DOHH2 (cell line): ENCODE measurements at regions not wholly inside any gene's neighbourhood (a gene's known extent, or its start where the extent isn't known, plus 50 kb on each side); places are given as distances from the start of the nearest gene placed in this dataset.
"Not testable (repeated sequence)": the region's sequence is repeated elsewhere in the genome, so short reads cannot be mapped to it uniquely, and the experiment has no call there.

Experiments
- H3F3A ChIP-seq: fragments of 200-600 bp; sonication (generic), shearing (Covaris generic); 2 replicates; pipeline ENCODE4 v1.6.0; 2016; ENCODE audit warnings: antibody characterized with exemption, mild to moderate bottlenecking; ENCODE audit not compliant: control insufficient read depth, insufficient read depth
- H3K27ac ChIP-seq: fragments of 200-600 bp; sonication (generic); 2 replicates; pipeline ENCODE4 v1.5.1; 2014; ENCODE audit warnings: low read depth, mild to moderate bottlenecking, low read length, moderate library complexity
- H3K27me3 ChIP-seq: fragments of 200-600 bp; sonication (generic); 2 replicates; pipeline ENCODE4 v1.6.1; 2014; ENCODE audit warnings: mild to moderate bottlenecking, low read length, mixed read lengths; ENCODE audit not compliant: control insufficient read depth
- H3K36me3 ChIP-seq: fragments of 200-600 bp; sonication (generic); 2 replicates; pipeline ENCODE4 v1.6.1; 2014; ENCODE audit warnings: mild to moderate bottlenecking, low read length, moderate library complexity, mixed read lengths; ENCODE audit not compliant: control insufficient read depth
- H3K4me1 ChIP-seq: fragments of 200-600 bp; sonication (generic); 2 replicates; pipeline ENCODE4 v1.6.1; 2014; ENCODE audit warnings: mild to moderate bottlenecking, low read length, mixed read lengths; ENCODE audit not compliant: control insufficient read depth
- H3K4me2 ChIP-seq: fragments of 200-600 bp; sonication (generic); 2 replicates; pipeline ENCODE4 v1.6.0; 2014; ENCODE audit warnings: mild to moderate bottlenecking, low read length, moderate library complexity
- H3K4me3 ChIP-seq: fragments of 200-600 bp; sonication (generic); 2 replicates; pipeline ENCODE4 v1.5.1; 2014; ENCODE audit warnings: mild to moderate bottlenecking, low read length, mixed read lengths
- H3K79me2 ChIP-seq: fragments of 200-600 bp; sonication (generic); 2 replicates; pipeline ENCODE4 v1.6.1; 2014; ENCODE audit warnings: mild to moderate bottlenecking, low read length, mixed read lengths; ENCODE audit not compliant: control insufficient read depth
- H3K9me2 ChIP-seq: fragments of 200-600 bp; sonication (generic); replicated peaks from 2 replicates; pipeline ENCODE4 v1.6.1; 2014; ENCODE audit warnings: mild to moderate bottlenecking, low read length, mixed read lengths; ENCODE audit not compliant: control insufficient read depth
- H3K9me3 ChIP-seq: fragments of 200-600 bp; sonication (generic); 2 replicates; pipeline ENCODE4 v1.6.1; 2014; ENCODE audit warnings: antibody characterized with exemption, low read length, mixed read lengths; ENCODE audit not compliant: control insufficient read depth, insufficient read depth
- H4K20me1 ChIP-seq: fragments of 200-600 bp; sonication (generic); 2 replicates; pipeline ENCODE4 v1.6.0; 2014; ENCODE audit warnings: low read depth, mild to moderate bottlenecking, antibody characterized with exemption, low read length, moderate library complexity; ENCODE audit not compliant: control insufficient read depth, insufficient read depth
- EZH2phosphoT487 ChIP-seq: fragments of 200-600 bp; sonication (generic); IDR thresholded peaks from 2 replicates; pipeline ENCODE4 v1.6.1; 2017; ENCODE audit warnings: borderline replicate concordance, mild to moderate bottlenecking, antibody characterized with exemption, low read length, moderate library complexity, mixed read lengths
- TF ChIP-seq, protein P1 (sequence below): fragments of 200-600 bp; sonication (generic); IDR thresholded peaks from one replicate; pipeline ENCODE4 v1.5.1; 2014; ENCODE audit warnings: antibody characterized with exemption, mild to moderate bottlenecking, low read depth, low read length; ENCODE audit not compliant: poor library complexity, severe bottlenecking

GRCh38 chr5:158590746-158591300, 508.9 kb downstream of the EBF1 start:
- no peaks in the 10 kb centered on the region for H3F3A ChIP-seq
- H3K36me3 ChIP-seq = no peaks in the 10 kb centered on the region
- no peak overlapping the region for H3K27ac ChIP-seq
- no peaks in the 10 kb centered on the region for H3K9me3 ChIP-seq
- no peaks in the 10 kb centered on the region for H3K79me2 ChIP-seq
- peaks cover 5% of the 10 kb centered on the region for H3K4me1 ChIP-seq
- no peaks in the 10 kb centered on the region for H3K9me2 ChIP-seq
- H3K27me3 ChIP-seq = no peaks in the 10 kb centered on the region
- no peak overlapping the region for H3K4me2 ChIP-seq
- no peak for TF ChIP-seq EZH2phosphoT487
- TF ChIP-seq, protein P1, sequence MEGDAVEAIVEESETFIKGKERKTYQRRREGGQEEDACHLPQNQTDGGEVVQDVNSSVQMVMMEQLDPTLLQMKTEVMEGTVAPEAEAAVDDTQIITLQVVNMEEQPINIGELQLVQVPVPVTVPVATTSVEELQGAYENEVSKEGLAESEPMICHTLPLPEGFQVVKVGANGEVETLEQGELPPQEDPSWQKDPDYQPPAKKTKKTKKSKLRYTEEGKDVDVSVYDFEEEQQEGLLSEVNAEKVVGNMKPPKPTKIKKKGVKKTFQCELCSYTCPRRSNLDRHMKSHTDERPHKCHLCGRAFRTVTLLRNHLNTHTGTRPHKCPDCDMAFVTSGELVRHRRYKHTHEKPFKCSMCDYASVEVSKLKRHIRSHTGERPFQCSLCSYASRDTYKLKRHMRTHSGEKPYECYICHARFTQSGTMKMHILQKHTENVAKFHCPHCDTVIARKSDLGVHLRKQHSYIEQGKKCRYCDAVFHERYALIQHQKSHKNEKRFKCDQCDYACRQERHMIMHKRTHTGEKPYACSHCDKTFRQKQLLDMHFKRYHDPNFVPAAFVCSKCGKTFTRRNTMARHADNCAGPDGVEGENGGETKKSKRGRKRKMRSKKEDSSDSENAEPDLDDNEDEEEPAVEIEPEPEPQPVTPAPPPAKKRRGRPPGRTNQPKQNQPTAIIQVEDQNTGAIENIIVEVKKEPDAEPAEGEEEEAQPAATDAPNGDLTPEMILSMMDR = no peak
- no peaks in the 10 kb centered on the region for H4K20me1 ChIP-seq
- H3K4me3 ChIP-seq = no peak overlapping the region

DNA sequence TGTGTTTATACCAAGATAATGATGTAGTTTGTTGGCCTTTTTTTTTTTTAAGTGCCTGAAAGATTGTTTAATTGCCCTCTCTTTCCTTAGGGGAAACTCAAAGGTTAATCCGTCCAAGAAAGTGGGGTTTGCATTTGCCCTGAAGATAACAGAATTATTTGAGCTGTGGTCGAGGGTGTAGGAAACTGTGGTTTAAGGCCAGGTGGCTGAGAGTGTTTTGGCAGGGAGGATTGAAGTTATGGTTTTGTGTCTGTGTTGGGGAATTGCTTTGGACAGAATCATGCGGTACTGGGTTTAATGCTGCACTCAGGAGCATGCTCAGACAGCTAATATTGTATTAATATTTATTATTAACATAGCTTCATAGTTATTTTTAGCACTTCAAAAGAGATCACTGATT, 509.8 kb downstream of the EBF1 start:
- Histone ChIP-seq H3K9me3 (no peaks in the 10 kb centered on the region), H4K20me1 (no peaks in the 10 kb centered on the region), H3K4me1 (peaks cover 5% of the 10 kb centered on the region), H3K4me3 (no peak overlapping the region), H3K9me2 (no peaks in the 10 kb centered on the region), H3F3A (no peaks in the 10 kb centered on the region), H3K4me2 (no peak overlapping the region), H3K79me2 (no peaks in the 10 kb centered on the region), H3K36me3 (no peaks in the 10 kb centered on the region), H3K27ac (no peak overlapping the region), H3K27me3 (no peaks in the 10 kb centered on the region)
- TF ChIP-seq, protein P1 = no peak
- TF ChIP-seq EZH2phosphoT487 = no peak

- Histone ChIP-seq H3K9me2 (no peaks in the 10 kb centered on the region), H3K36me3 (no peaks in the 10 kb centered on the region), H3K79me2 (no peaks in the 10 kb centered on the region), H3K4me1 (peaks cover 5% of the 10 kb centered on the region), H3K4me3 (no peak overlapping the region), H3K9me3 (no peaks in the 10 kb centered on the region), H4K20me1 (no peaks in the 10 kb centered on the region), H3F3A (no peaks in the 10 kb centered on the region), H3K27ac (no peak overlapping the region), H3K27me3 (no peaks in the 10 kb centered on the region), H3K4me2 (no peak overlapping the region)
- TF ChIP-seq, protein P1 = no peak
- TF ChIP-seq EZH2phosphoT487 = no peak
Observed at GRCh38 chr5:158588617-158589016, 511.1 kb downstream of the EBF1 start.

- no peaks in the 10 kb centered on the region for H3K36me3 ChIP-seq
- no peaks in the 10 kb centered on the region for H3K79me2 ChIP-seq
- no peaks in the 10 kb centered on the region for H3K9me3 ChIP-seq
- no peaks in the 10 kb centered on the region for H3K9me2 ChIP-seq
- H3K4me2 ChIP-seq = no peak overlapping the region
- H3F3A ChIP-seq = no peaks in the 10 kb centered on the region
- H4K20me1 ChIP-seq = no peaks in the 10 kb centered on the region
- H3K27ac ChIP-seq = no peak overlapping the region
- TF ChIP-seq EZH2phosphoT487 = no peak
- TF ChIP-seq, protein P1 = no peak
- peaks cover 5% of the 10 kb centered on the region for H3K4me1 ChIP-seq
- H3K4me3 ChIP-seq = no peak overlapping the region
- no peaks in the 10 kb centered on the region for H3K27me3 ChIP-seq
Observed at GRCh38 chr5:158586054-158586453, 513.7 kb downstream of the EBF1 start.

DNA sequence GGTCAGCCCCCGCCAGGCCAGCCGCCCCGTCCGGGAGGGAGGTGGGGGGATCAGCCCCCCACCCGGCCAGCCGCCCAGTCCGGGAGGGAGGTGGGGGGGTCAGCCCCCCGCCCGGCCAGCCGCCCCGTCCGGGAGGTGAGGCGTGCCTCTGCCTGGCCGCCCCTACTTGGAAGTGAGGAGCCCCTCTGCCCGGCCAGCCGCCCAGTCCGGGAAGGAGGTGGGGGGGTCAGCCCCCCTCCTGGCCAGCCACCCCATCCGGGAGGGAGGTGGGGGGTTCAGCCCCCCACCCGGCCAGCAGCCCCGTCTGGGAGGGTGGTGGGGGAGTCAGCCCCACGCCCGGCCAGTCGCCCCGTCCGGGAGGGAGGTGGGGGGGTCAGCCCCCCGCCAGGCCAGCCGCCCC, 517.0 kb downstream of the EBF1 start:
- not testable (repeated sequence) for H3K27me3 ChIP-seq, H3K9me2 ChIP-seq, H3K4me1 ChIP-seq, H3K4me2 ChIP-seq, H3K4me3 ChIP-seq, H4K20me1 ChIP-seq, H3K27ac ChIP-seq, H3K36me3 ChIP-seq, H3K9me3 ChIP-seq, H3F3A ChIP-seq, H3K79me2 ChIP-seq
